ENCODE measurements at regions not wholly inside any gene's neighbourhood (a gene's known extent, or its start where the extent isn't known, plus 50 kb on each side); places are given as distances from the start of the nearest gene placed in this dataset.

DNA sequence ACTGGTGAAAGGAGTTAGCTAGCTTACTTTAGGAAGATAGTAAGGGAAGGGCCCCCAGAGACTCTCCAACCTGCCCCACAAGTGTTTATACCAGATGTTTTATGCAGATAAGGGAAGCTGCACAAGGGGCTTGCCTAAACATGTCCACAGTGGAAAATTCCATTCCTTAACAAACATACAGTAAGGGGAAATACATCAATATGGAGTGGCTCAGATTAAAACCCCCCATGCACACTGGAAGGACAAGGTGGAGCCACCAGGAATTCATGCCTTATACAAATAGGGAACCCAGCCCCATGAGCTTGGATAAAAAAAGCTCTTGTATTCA lies 106.3 kb upstream of the GPBP1 start:
- no peak for ATAC-seq

DNA sequence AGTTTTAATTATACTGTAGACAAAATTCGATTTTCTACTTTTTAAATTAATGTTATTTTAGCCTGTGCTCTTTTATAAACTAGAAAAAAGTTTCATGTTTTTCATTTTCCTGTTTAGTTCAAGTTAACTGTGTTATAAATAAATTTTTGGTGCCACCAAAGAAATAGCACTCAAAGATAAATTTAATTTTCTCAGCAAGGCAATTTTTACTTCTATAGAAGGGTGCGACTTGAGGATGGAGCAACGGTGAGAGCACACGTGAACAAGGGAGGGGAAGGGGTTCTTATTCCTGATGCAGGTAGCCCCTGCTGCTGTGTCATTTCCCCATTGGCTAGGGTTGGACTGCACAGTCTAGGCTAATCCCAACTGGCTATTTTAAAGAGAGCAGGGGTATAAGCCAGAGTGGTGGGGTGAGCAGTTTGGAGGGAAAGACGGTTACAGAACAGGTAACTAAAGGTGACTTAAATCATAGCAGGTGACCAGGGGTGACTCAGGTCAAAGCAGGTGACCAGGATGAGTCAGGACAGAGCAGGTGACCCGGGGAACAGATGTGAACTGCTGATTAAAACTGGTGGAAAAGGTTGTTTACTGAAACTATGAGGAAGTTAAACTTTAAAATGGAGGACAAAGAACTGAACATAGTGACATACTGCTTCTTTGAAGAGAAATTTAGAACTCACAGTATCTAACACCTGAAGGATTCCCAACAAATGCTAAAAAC lies 104.6 kb upstream of the GPBP1 start:
- TF ChIP-seq CTCF (IDR thresholded peaks at IDR 0.05) (no peak), HMGXB4 (CRISPR knock-in tag; IDR thresholded peaks at IDR 0.05) (no peak), AR (CRISPR knock-in tag; IDR thresholded peaks at IDR 0.05) (no peak), ZNF232 (CRISPR knock-in tag; IDR thresholded peaks at IDR 0.05) (no peak), ZBTB21 (CRISPR knock-in tag; IDR thresholded peaks at IDR 0.05; ENCODE audit: borderline replicate concordance) (no peak), NR3C1 (CRISPR knock-in tag; conservative IDR thresholded peaks at IDR 0.05; ENCODE audit: low read depth) (no peak)
- TF ChIP-seq, protein P1, sequence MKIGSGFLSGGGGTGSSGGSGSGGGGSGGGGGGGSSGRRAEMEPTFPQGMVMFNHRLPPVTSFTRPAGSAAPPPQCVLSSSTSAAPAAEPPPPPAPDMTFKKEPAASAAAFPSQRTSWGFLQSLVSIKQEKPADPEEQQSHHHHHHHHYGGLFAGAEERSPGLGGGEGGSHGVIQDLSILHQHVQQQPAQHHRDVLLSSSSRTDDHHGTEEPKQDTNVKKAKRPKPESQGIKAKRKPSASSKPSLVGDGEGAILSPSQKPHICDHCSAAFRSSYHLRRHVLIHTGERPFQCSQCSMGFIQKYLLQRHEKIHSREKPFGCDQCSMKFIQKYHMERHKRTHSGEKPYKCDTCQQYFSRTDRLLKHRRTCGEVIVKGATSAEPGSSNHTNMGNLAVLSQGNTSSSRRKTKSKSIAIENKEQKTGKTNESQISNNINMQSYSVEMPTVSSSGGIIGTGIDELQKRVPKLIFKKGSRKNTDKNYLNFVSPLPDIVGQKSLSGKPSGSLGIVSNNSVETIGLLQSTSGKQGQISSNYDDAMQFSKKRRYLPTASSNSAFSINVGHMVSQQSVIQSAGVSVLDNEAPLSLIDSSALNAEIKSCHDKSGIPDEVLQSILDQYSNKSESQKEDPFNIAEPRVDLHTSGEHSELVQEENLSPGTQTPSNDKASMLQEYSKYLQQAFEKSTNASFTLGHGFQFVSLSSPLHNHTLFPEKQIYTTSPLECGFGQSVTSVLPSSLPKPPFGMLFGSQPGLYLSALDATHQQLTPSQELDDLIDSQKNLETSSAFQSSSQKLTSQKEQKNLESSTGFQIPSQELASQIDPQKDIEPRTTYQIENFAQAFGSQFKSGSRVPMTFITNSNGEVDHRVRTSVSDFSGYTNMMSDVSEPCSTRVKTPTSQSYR (CRISPR knock-in tag; IDR thresholded peaks at IDR 0.05): no peak
- ChIA-PET CTCF (no interaction called here), POLR2A (no interaction called here)
- Mint-ChIP-seq H3K36me3 (peaks cover 21% of the 10 kb centered on the region), H3K4me1 (peaks cover 15% of the 10 kb centered on the region), H3K27me3 (ENCODE audit: low read depth) (no peaks in the 10 kb centered on the region), H3K27ac (no peak overlapping the region), H3K9me3 (peaks cover 37% of the 10 kb centered on the region), H3K4me3 (no peak overlapping the region)
- no peak for DNase-seq (ENCODE audit: low spot score)
- no peak for ATAC-seq

More for the DNA sequence above, 106.3 kb upstream of the GPBP1 start:
- Mint-ChIP-seq H3K36me3 (peaks cover 21% of the 10 kb centered on the region), H3K4me1 (peaks cover 12% of the 10 kb centered on the region), H3K27me3 (ENCODE audit: low read depth) (no peaks in the 10 kb centered on the region), H3K9me3 (peaks cover 37% of the 10 kb centered on the region), H3K27ac (no peak overlapping the region), H3K4me3 (no peak overlapping the region)
- no peak for DNase-seq (ENCODE audit: low spot score)
- ChIA-PET CTCF (interaction anchor here (1.3 kb wide), 1 partner anchor 28 kb away, joined by 6 read pairs; no protein-coding TSS in a partner anchor), POLR2A (no interaction called here)
- TF ChIP-seq KAT7 (CRISPR knock-in tag; IDR thresholded peaks at IDR 0.05; ENCODE audit: borderline replicate concordance): no peak
- no peak for TF ChIP-seq NR3C1 (CRISPR knock-in tag; conservative IDR thresholded peaks at IDR 0.05; ENCODE audit: low read depth)

DNA sequence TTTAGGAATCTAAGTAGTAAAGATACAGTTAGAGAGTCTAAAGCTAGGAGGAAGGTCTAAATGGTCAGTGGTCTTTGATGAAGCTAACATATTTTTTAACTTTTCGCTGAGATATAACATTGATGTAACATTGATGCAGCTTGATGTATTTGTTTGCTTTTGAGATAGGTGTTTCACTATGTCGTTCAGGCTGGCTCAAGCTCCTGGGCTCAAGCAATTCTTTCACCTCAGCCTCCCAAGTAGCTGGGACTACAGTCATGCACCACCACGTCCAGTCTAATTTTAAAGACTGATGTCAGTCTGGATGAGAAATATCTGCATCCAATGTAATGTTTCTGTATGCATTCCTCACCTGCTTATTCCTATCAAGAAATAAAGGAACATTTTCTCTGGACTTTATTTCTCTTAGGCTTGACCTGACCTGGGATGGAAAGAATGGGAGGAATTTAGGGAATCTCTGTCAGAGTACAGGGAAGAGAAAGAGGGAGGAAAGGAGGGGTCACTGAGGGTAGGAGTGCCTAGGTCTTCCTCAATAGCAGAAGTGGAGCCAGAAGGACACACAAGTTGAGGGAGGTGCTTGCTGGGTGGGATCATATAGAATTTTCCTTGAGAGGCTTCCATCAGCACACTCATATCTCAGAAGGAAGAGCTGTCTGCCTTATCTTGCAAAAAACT lies 101.5 kb upstream of the GPBP1 start:
- DNase-seq (ENCODE audit: low spot score) (no peak), ATAC-seq (peak; percentile 100)
- peaks cover 17% of the 10 kb centered on the region for H3K36me3 Mint-ChIP-seq
- CTCF ChIA-PET: interaction anchor here (0.8 kb wide), 2 partner anchors 23 to 122 kb away, joined by 3 to 5 read pairs; no protein-coding TSS in a partner anchor
- no peak overlapping the region for H3K4me3 Mint-ChIP-seq
- H3K27ac Mint-ChIP-seq: peak overlapping the region; percentile 68
- H3K9me3 Mint-ChIP-seq: peaks cover 30% of the 10 kb centered on the region
- no peaks in the 10 kb centered on the region for H3K27me3 Mint-ChIP-seq (ENCODE audit: low read depth)
- peaks cover 14% of the 10 kb centered on the region for H3K4me1 Mint-ChIP-seq
- POLR2A ChIA-PET: interaction anchor here (0.6 kb wide), 1 partner anchor 19 kb away, joined by 3 read pairs; no protein-coding TSS in a partner anchor
- no peak for TF ChIP-seq ATF6 (CRISPR knock-in tag; IDR thresholded peaks at IDR 0.05)
- no peak for TF ChIP-seq MYBL2 (CRISPR knock-in tag; IDR thresholded peaks at IDR 0.05)
- TF ChIP-seq ATF2 (CRISPR knock-in tag; IDR thresholded peaks at IDR 0.05; ENCODE audit: borderline replicate concordance, low read depth): no peak
- no peak for TF ChIP-seq ZNF416 (CRISPR knock-in tag; IDR thresholded peaks at IDR 0.05)
- TF ChIP-seq ZNF317 (CRISPR knock-in tag; IDR thresholded peaks at IDR 0.05; ENCODE audit: borderline replicate concordance, low read depth): no peak
- no peak for TF ChIP-seq ZNF423 (CRISPR knock-in tag; IDR thresholded peaks at IDR 0.05)

Data from WTC11 (cell line).